ENCODE measurements at regions not wholly inside any gene's neighbourhood (a gene's known extent, or its start where the extent isn't known, plus 50 kb on each side); places are given as distances from the start of the nearest gene placed in this dataset.

DNA sequence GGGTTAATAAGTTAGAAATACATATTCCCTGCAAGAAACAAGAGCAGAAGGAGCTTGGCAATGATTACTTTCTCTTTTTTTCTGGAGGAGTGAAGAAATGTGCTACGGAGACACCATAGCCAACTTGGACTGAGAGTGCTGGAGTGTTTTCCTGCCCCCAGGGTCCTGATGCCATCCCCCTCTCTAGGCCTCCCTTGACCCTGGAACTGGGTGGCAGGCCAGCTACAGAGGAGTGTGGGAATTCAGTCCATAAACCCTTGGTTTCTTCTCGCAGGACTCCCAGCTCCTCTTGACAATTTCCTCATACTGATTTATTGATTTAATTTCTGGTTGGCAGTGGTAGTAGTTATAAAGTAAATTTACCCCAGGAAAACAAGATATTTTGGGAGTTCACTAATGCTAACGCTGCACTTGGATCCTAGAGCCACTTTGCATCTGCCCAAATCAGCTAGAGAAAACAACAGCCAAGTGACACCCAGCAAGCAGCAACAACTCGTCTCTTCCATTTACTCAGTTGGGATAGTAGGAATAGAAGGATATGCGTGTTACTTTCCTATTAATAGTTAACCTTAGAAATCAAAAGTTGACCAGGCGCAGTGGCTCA, 76.4 kb upstream of the CELF2 start:
- H3K4me1 ChIP-seq = no peaks in the 10 kb centered on the region
- FAIRE-seq = no peak
- POLR2A ChIA-PET = no interaction called here
- peaks cover 2% of the 10 kb centered on the region; the same call in 1 of the 3 replicates for H3K9me3 ChIP-seq
- no peak overlapping the region for H3K27ac ChIP-seq
- WGBS (ENCODE audit: missing lambda C conversion rate) = 10% methylated on average over 6 of the region's 6 CpGs
- no peak overlapping the region for H3K4me2 ChIP-seq
- DNase-seq (ENCODE audit: low read depth in 1 of 2, low spot score in 1 of 2) = no peak
- CTCF ChIA-PET = no interaction called here
- H3K4me3 ChIP-seq = no peak overlapping the region
- ATAC-seq = no peak
- TF ChIP-seq SMC3 (IDR thresholded peaks at IDR 0.05) (no peak), RCOR1 (IDR thresholded peaks at IDR 0.05; ENCODE audit: low read depth, low read length) (no peak), HDAC2 (IDR thresholded peaks at IDR 0.05) (no peak), EP300 (IDR thresholded peaks at IDR 0.05) (no peak)

GRCh38 chr10:10942441-10942840, 75.2 kb upstream of the CELF2 start:
- H3K4me1 ChIP-seq = no peaks in the 10 kb centered on the region
- H3K4me3 ChIP-seq = no peak overlapping the region
- 11% methylated on average over 1 of the region's 1 CpG for WGBS (ENCODE audit: missing lambda C conversion rate)
- FAIRE-seq (no peak), DNase-seq (ENCODE audit: low read depth in 1 of 2, low spot score in 1 of 2) (no peak), ATAC-seq (no peak)
- CTCF ChIA-PET = no interaction called here
- no peak overlapping the region for H3K4me2 ChIP-seq
- H3K27ac ChIP-seq = no peak overlapping the region
- H3K9me3 ChIP-seq = peaks cover 2% of the 10 kb centered on the region; the same call in 1 of the 3 replicates
- TF ChIP-seq EHMT2 (IDR thresholded peaks at IDR 0.05; ENCODE audit: low read depth) (no peak), KDM1A (IDR thresholded peaks at IDR 0.05; ENCODE audit: low read depth) (no peak), ZNF302 (CRISPR knock-in tag; IDR thresholded peaks at IDR 0.05) (no peak), MAX (IDR thresholded peaks at IDR 0.05) (no peak), BCL3 (IDR thresholded peaks at IDR 0.05) (no peak), TP53 (CRISPR knock-in tag; IDR thresholded peaks at IDR 0.05) (no peak), GATA3 (IDR thresholded peaks at IDR 0.05; ENCODE audit: borderline replicate concordance) (no peak), BHLHE40 (IDR thresholded peaks at IDR 0.05; ENCODE audit: low read depth, low read length) (no peak), NPAS2 (CRISPR knock-in tag; IDR thresholded peaks at IDR 0.05; ENCODE audit: borderline replicate concordance) (no peak), CHD4 (IDR thresholded peaks at IDR 0.05; ENCODE audit: borderline replicate concordance) (no peak), EHF (CRISPR knock-in tag; IDR thresholded peaks at IDR 0.05) (no peak), ZFP36 (IDR thresholded peaks at IDR 0.05; ENCODE audit: borderline replicate concordance, partially characterized antibody) (no peak), TFCP2L1 (CRISPR knock-in tag; IDR thresholded peaks at IDR 0.05) (no peak), CHD2 (IDR thresholded peaks at IDR 0.05; ENCODE audit: low read length, partially characterized antibody) (no peak), RFX5 (IDR thresholded peaks at IDR 0.05) (no peak), FOSB (CRISPR knock-in tag; IDR thresholded peaks at IDR 0.05) (no peak), JUN (IDR thresholded peaks at IDR 0.05) (no peak)
- TF ChIP-seq, protein P1, sequence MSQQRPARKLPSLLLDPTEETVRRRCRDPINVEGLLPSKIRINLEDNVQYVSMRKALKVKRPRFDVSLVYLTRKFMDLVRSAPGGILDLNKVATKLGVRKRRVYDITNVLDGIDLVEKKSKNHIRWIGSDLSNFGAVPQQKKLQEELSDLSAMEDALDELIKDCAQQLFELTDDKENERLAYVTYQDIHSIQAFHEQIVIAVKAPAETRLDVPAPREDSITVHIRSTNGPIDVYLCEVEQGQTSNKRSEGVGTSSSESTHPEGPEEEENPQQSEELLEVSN (IDR thresholded peaks at IDR 0.05; ENCODE audit: borderline replicate concordance, low read depth) = no peak
- POLR2A ChIA-PET = no interaction called here

- no peaks in the 10 kb centered on the region for H3K4me1 ChIP-seq
- H3K4me2 ChIP-seq = no peak overlapping the region
- no peak overlapping the region for H3K4me3 ChIP-seq
- no peak for ATAC-seq
- CTCF ChIA-PET = interaction anchor here (0.6 kb wide), 1 partner anchor 1989 kb away, joined by 5 read pairs; no protein-coding TSS in a partner anchor
- 0% methylated on average over 1 of the region's 1 CpG for WGBS (ENCODE audit: missing lambda C conversion rate)
- H3K9me3 ChIP-seq = peaks cover 2% of the 10 kb centered on the region; the same call in 1 of the 3 replicates
- POLR2A ChIA-PET = no interaction called here
- DNase-seq (ENCODE audit: low read depth in 1 of 2, low spot score in 1 of 2) = no peak
- TF ChIP-seq POLR2A (IDR thresholded peaks at IDR 0.05; ENCODE audit: low read length) = no peak
- TF ChIP-seq CHD2 (IDR thresholded peaks at IDR 0.05; ENCODE audit: low read length, partially characterized antibody) = no peak
- no peak for TF ChIP-seq JUN (IDR thresholded peaks at IDR 0.05)
- TF ChIP-seq RFX5 (IDR thresholded peaks at IDR 0.05) = no peak
- TF ChIP-seq MAX (IDR thresholded peaks at IDR 0.05) = no peak
- no peak for TF ChIP-seq CTCF (IDR thresholded peaks at IDR 0.05)
- no peak for TF ChIP-seq SREBF2 (IDR thresholded peaks at IDR 0.05)
- TF ChIP-seq ATOH8 (CRISPR knock-in tag; IDR thresholded peaks at IDR 0.05; ENCODE audit: low read depth) = no peak
- TF ChIP-seq FOSB (CRISPR knock-in tag; IDR thresholded peaks at IDR 0.05) = no peak
- TF ChIP-seq ZNF302 (CRISPR knock-in tag; IDR thresholded peaks at IDR 0.05) = no peak
- no peak for TF ChIP-seq ELK1 (IDR thresholded peaks at IDR 0.05; ENCODE audit: low read depth, low read length)
- no peak for TF ChIP-seq GATA3 (IDR thresholded peaks at IDR 0.05; ENCODE audit: borderline replicate concordance)
- no peak for TF ChIP-seq ZFP36 (IDR thresholded peaks at IDR 0.05; ENCODE audit: borderline replicate concordance, partially characterized antibody)
- H3K27ac ChIP-seq = no peak overlapping the region
- FAIRE-seq = no peak
Observed at GRCh38 chr10:10946081-10946480, 71.6 kb upstream of the CELF2 start.
